ENCODE measurements at regions not wholly inside any gene's neighbourhood (a gene's known extent, or its start where the extent isn't known, plus 50 kb on each side); places are given as distances from the start of the nearest gene placed in this dataset.

DNA sequence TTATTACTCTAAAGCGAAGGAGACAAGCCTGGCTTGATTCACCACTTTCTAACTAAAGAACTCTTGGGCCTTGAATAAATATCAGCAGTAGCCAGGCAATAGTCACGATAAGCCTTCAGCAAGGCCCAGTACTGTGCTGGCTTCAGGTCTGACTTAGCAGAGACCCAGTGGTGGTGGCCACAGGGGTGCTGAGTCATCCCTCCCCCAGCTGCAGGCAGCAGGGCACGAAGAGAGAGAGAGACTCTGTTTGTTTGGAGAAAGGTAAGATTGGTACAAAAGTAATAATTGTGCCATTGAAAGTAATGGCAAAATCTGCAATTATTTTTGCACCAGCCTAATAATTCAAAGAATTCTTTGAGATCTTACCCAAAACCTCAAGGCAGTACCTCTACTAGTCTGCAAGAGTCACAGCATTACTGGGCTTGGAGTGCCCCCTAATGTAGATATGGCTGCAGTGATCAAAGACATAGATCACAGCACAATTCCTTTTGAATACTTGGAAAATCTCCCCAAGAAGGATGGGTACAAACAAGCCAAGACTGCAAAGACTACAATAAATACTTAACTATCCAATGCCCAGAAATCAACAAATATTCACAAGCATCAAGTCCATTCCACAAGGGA, 159.5 kb upstream of the USP38 start:
- peak; percentile 34 for TF ChIP-seq CTCF (IDR thresholded peaks at IDR 0.05)
- TF ChIP-seq ZFX (IDR thresholded peaks at IDR 0.05; ENCODE audit: borderline replicate concordance) = no peak

Data from 22Rv1 (cell line).